GM12873 (cell line): ENCODE measurements at regions not wholly inside any gene's neighbourhood (a gene's known extent, or its start where the extent isn't known, plus 50 kb on each side); places are given as distances from the start of the nearest gene placed in this dataset.

ENCODE experiments used
- CTCF ChIP-seq: IDR thresholded peaks from 2 replicates; pipeline ENCODE4 v1.5.1; 2012; ENCODE audit warnings: low read depth, mild to moderate bottlenecking, moderate library complexity, low read length, control low read depth; ENCODE audit not compliant: insufficient read depth; ENCODE audit errors: missing control alignments

- no peak for TF ChIP-seq CTCF
Measured at GRCh38 chr9:79809316-79809876, 237.6 kb downstream of the TLE4 start.

- no peak for TF ChIP-seq CTCF
Measured at GRCh38 chr9:79807971-79808370, 236.2 kb downstream of the TLE4 start.

GRCh38 chr9:79806086-79806485 lies 234.3 kb downstream of the TLE4 start:
- TF ChIP-seq CTCF: no peak

- no peak for TF ChIP-seq CTCF
Measured at GRCh38 chr9:79801459-79801858, 229.7 kb downstream of the TLE4 start.

GRCh38 chr9:79800578-79800977 lies 228.8 kb downstream of the TLE4 start:
- TF ChIP-seq CTCF: no peak

- TF ChIP-seq CTCF: no peak
Measured at GRCh38 chr9:79799691-79800335, 228.0 kb downstream of the TLE4 start.

- no peak for TF ChIP-seq CTCF
Measured at GRCh38 chr9:79798450-79798849, 226.7 kb downstream of the TLE4 start.
